ENCODE measurements at regions not wholly inside any gene's neighbourhood (a gene's known extent, or its start where the extent isn't known, plus 50 kb on each side); places are given as distances from the start of the nearest gene placed in this dataset.

DNA sequence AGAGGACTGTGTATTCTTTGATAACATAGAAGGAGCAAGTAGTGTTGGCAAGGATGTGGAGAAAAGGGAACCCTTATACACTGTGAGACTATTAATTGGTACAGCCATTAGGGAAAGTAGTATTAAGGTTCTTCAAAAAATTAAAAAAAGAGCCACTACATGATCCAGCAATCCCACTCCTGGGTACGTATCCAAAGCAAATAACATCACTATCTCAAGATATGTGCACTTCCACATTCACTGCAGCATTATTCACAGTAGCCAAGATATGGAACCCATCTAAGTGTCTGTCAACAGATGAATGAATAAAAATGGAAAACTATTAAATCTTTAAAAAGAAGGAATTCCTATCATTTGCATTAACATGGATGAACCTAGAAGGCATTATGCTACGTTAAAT is 693.2 kb upstream of the RIOK2 start:
- TF ChIP-seq, protein P1, sequence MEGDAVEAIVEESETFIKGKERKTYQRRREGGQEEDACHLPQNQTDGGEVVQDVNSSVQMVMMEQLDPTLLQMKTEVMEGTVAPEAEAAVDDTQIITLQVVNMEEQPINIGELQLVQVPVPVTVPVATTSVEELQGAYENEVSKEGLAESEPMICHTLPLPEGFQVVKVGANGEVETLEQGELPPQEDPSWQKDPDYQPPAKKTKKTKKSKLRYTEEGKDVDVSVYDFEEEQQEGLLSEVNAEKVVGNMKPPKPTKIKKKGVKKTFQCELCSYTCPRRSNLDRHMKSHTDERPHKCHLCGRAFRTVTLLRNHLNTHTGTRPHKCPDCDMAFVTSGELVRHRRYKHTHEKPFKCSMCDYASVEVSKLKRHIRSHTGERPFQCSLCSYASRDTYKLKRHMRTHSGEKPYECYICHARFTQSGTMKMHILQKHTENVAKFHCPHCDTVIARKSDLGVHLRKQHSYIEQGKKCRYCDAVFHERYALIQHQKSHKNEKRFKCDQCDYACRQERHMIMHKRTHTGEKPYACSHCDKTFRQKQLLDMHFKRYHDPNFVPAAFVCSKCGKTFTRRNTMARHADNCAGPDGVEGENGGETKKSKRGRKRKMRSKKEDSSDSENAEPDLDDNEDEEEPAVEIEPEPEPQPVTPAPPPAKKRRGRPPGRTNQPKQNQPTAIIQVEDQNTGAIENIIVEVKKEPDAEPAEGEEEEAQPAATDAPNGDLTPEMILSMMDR (IDR thresholded peaks at IDR 0.05) = no peak
- no peak for TF ChIP-seq EP300 (IDR thresholded peaks at IDR 0.05)
